GM23338 (cell line): ENCODE measurements at regions not wholly inside any gene's neighbourhood (a gene's known extent, or its start where the extent isn't known, plus 50 kb on each side); places are given as distances from the start of the nearest gene placed in this dataset.

ENCODE experiments used
- EZH2 ChIP-seq: fragments of 200-600 bp; sonication (generic); IDR thresholded peaks from one replicate; pipeline ENCODE4 v1.8.0; 2017; ENCODE audit warnings: antibody characterized with exemption, mild to moderate bottlenecking, low read depth; ENCODE audit not compliant: unreplicated experiment
- TF ChIP-seq, protein P1 (sequence below), 2 experiments: fragments of 200-600 bp in 1 of 2; sonication (generic) in 1 of 2; conservative IDR thresholded peaks; 2 replicates each; pipeline versions ENCODE4 v1.5.1 to v1.6.1; 2016 to 2017; ENCODE audit warnings: antibody characterized with exemption in 2 of 2, low read depth in 2 of 2, mild to moderate bottlenecking in 2 of 2, moderate library complexity in 1 of 2

DNA sequence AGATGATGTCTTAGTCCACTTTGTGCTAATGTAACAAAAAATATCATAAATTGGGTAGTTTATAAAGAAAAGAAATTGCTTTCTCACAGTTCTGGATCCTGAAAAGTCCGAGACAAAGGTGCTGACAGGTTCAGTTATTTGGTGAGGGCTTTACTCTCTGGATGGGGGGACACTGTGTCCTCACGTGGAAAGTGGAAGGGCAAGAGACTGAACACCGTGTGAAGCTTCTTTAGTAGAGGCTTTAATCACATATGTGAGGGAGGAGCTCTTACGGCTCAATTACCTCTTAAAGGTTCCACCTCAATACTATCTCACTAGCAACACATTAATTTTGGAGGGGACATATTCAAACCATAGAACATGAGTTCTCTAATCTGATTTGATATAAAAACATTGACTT, 204.3 kb downstream of the FSIP2 start:
- TF ChIP-seq EZH2, result no peak
- TF ChIP-seq, protein P1, sequence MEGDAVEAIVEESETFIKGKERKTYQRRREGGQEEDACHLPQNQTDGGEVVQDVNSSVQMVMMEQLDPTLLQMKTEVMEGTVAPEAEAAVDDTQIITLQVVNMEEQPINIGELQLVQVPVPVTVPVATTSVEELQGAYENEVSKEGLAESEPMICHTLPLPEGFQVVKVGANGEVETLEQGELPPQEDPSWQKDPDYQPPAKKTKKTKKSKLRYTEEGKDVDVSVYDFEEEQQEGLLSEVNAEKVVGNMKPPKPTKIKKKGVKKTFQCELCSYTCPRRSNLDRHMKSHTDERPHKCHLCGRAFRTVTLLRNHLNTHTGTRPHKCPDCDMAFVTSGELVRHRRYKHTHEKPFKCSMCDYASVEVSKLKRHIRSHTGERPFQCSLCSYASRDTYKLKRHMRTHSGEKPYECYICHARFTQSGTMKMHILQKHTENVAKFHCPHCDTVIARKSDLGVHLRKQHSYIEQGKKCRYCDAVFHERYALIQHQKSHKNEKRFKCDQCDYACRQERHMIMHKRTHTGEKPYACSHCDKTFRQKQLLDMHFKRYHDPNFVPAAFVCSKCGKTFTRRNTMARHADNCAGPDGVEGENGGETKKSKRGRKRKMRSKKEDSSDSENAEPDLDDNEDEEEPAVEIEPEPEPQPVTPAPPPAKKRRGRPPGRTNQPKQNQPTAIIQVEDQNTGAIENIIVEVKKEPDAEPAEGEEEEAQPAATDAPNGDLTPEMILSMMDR (conservative IDR thresholded peaks at IDR 0.05; ENCODE audit: low read depth in 2 of 2), result no peak
